Smooth muscle cell (in vitro differentiated cells): ENCODE measurements at regions not wholly inside any gene's neighbourhood (a gene's known extent, or its start where the extent isn't known, plus 50 kb on each side); places are given as distances from the start of the nearest gene placed in this dataset.
"Not testable (repeated sequence)": the region's sequence is repeated elsewhere in the genome, so short reads cannot be mapped to it uniquely, and the experiment has no call there.

Experiments
- DNase-seq: peaks from one replicate; lab custom pipeline; 2025; ENCODE audit not compliant: unreplicated experiment; lab: John Stamatoyannopoulos, UW
- H2AFZ ChIP-seq: fragments of 200-600 bp; sonication (generic); 2 replicates; pipeline ENCODE4 v1.6.0; 2016; ENCODE audit warnings: antibody characterized with exemption, low read depth, mild to moderate bottlenecking
- H3F3A ChIP-seq: fragments of 200-600 bp; sonication (generic); 2 replicates; pipeline ENCODE4 v1.6.0; 2017; ENCODE audit warnings: antibody characterized with exemption, low read depth
- H3K27ac ChIP-seq: fragments of 200-600 bp; sonication (generic); 2 replicates; pipeline ENCODE4 v1.5.1; 2016; ENCODE audit warnings: low read depth, mild to moderate bottlenecking
- H3K27me3 ChIP-seq: fragments of 200-600 bp; sonication (generic); 2 replicates; pipeline ENCODE4 v1.6.1; 2016; ENCODE audit warnings: low read depth, mild to moderate bottlenecking
- H3K36me3 ChIP-seq: fragments of 200-600 bp; sonication (generic); 2 replicates; pipeline ENCODE4 v1.5.1; 2016; ENCODE audit warnings: low read depth
- H3K4me1 ChIP-seq: fragments of 200-600 bp; sonication (generic); 2 replicates; pipeline ENCODE4 v1.5.1; 2016; ENCODE audit warnings: low read depth
- H3K4me2 ChIP-seq: fragments of 200-600 bp; sonication (generic); 2 replicates; pipeline ENCODE4 v1.6.0; 2016; ENCODE audit warnings: mild to moderate bottlenecking
- H3K4me3 ChIP-seq: fragments of 200-600 bp; sonication (generic); 2 replicates; pipeline ENCODE4 v1.5.1; 2016; ENCODE audit warnings: mild to moderate bottlenecking
- H3K79me2 ChIP-seq: fragments of 200-600 bp; sonication (generic); 2 replicates; pipeline ENCODE4 v1.6.0; 2016; ENCODE audit warnings: low read depth, mild to moderate bottlenecking
- H3K9ac ChIP-seq: fragments of 200-600 bp; sonication (generic); 2 replicates; pipeline ENCODE4 v1.6.0; 2016; ENCODE audit warnings: low read depth
- H3K9me3 ChIP-seq: fragments of 200-600 bp; sonication (generic); replicated peaks from 2 replicates; pipeline ENCODE4 v1.5.1; 2016; ENCODE audit warnings: low read depth
- H4K20me1 ChIP-seq: fragments of 200-600 bp; sonication (generic); 2 replicates; pipeline ENCODE4 v1.6.0; 2016; ENCODE audit warnings: low read depth
- whole genome bisulfite sequencing: methylation state at CpG from one replicate; pipeline ENCODE4 v1.1.7; 2016; ENCODE audit warnings: low lambda C conversion rate; 5-methylcytosine and 5-hydroxymethylcytosine counted together
- TF ChIP-seq, protein P1 (sequence below): fragments of 200-600 bp; sonication (generic); IDR thresholded peaks from 2 replicates; pipeline ENCODE4 v1.5.1; 2017; ENCODE audit warnings: borderline replicate concordance, mild to moderate bottlenecking, antibody characterized with exemption; ENCODE audit not compliant: insufficient read depth, poor library complexity, severe bottlenecking

DNA sequence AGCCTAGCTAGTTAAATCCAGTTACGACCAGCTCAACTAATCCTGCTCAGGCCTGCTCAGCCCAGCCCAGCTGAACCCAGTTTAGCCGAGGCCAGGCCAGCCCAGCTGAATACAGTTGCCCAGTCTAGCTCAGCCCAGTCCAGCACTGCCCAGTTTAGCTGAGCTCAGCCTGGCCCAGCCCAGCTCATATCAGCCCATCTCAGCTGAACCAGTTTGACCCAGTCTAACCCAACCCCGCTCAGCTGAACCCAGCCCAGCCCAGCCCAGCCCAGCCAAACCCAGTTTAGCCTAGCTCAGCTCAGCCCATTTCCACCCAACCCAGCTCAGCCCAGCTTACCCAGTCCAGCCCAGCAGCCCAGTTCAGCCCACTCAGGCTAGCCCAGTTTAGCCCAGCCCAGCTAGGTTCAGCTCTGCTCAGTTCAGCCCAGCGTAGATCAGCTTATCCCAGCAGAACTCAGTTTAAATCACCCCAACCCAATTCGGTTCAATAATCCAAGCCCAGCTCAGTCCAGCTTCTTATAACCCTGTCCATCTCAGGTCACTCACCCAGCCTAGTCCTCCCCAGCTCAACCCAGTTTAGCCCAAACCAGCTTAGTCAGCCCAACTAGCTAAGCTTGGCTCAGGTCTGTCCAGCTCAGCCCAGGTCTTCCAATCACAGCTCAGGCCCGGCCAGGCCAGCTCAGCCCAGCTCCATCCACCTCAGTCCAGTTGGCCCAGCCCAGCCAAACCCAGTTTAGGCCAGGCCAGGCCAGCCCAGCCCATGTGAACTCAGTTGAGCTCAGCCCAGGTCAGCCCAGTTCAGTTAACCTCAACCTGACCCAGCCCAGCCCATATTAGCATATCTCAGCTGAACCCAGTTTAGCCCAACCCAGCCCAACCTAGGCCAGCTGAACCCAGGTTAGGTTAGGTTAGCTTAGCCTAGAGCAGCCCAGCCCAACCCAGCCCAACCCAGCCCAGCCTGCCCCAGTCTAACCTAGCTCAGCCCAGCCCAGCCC, 76.7 kb downstream of the TMEM121 start:
- no peak overlapping the region for H2AFZ ChIP-seq
- no peaks in the 10 kb centered on the region for H3K27me3 ChIP-seq
- H4K20me1 ChIP-seq = no peaks in the 10 kb centered on the region
- no peaks in the 10 kb centered on the region for H3K4me1 ChIP-seq
- TF ChIP-seq, protein P1, sequence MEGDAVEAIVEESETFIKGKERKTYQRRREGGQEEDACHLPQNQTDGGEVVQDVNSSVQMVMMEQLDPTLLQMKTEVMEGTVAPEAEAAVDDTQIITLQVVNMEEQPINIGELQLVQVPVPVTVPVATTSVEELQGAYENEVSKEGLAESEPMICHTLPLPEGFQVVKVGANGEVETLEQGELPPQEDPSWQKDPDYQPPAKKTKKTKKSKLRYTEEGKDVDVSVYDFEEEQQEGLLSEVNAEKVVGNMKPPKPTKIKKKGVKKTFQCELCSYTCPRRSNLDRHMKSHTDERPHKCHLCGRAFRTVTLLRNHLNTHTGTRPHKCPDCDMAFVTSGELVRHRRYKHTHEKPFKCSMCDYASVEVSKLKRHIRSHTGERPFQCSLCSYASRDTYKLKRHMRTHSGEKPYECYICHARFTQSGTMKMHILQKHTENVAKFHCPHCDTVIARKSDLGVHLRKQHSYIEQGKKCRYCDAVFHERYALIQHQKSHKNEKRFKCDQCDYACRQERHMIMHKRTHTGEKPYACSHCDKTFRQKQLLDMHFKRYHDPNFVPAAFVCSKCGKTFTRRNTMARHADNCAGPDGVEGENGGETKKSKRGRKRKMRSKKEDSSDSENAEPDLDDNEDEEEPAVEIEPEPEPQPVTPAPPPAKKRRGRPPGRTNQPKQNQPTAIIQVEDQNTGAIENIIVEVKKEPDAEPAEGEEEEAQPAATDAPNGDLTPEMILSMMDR = no peak
- H3K4me3 ChIP-seq = no peak overlapping the region
- no peak overlapping the region for H3K4me2 ChIP-seq
- H3K27ac ChIP-seq = no peak overlapping the region
- H3K9me3 ChIP-seq = no peaks in the 10 kb centered on the region
- WGBS = 76% methylated on average over 6 of the region's 6 CpGs
- no peaks in the 10 kb centered on the region for H3K36me3 ChIP-seq
- H3F3A ChIP-seq = no peaks in the 10 kb centered on the region
- no peaks in the 10 kb centered on the region for H3K79me2 ChIP-seq
- no peak overlapping the region for H3K9ac ChIP-seq
- no peak for DNase-seq

DNA sequence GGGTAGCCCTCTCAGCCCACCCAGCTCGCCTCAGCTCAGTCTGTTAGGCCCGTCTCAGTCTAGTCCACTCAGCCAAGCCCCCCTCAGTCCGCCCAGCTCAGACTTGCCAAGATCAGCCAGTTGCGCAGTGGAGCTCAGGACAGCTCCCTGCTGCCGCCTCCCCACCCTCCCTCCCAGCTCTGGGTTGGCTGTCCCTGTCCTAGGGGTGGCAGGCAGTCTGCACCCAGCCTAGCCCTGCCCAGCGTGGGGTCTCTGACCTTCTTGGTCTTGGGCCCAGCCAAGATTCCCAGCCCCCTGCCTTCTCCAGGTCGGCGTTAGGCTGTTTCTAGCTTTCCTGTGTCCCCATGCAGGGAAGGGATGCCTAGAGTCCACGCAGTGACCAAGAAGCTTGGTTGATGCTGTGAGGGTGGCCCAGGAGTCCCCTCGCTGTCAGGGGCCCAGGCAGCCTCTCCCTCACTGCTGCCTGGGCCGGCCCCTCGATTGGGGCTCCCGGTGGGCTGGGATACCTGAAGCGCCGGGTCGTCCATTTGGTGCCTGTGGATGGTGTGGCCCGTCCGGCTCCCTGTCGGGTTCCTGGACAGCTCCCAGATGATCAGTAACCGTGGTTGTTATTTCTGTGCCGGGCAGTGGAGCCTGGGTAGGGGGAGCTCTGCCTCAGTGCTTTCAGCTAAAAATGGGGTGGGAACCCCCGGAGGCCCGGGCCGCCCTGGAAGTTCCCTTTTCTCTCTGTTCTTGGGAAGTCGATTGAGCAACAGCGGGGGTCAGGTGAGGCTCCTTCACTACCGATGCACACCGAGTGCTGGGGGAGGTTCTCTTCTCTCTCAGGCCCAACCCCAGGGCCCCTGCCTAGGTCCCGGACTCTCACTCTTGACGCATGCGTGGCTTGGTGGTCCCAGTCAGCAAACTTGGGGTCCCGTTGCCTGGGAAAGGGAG, 78.4 kb downstream of the TMEM121 start:
- H3K27me3 ChIP-seq, H4K20me1 ChIP-seq, H3K4me1 ChIP-seq, H3K9ac ChIP-seq, H2AFZ ChIP-seq, H3K79me2 ChIP-seq, H3K27ac ChIP-seq, H3K36me3 ChIP-seq, H3K4me2 ChIP-seq, H3F3A ChIP-seq, DNase-seq, H3K9me3 ChIP-seq, H3K4me3 ChIP-seq: not testable (repeated sequence)
- 90% methylated on average over 27 of the region's 32 CpGs for WGBS

GRCh38 chr14:105605464-105606304, 79.3 kb downstream of the TMEM121 start:
- H3F3A ChIP-seq = no peaks in the 10 kb centered on the region
- no peaks in the 10 kb centered on the region for H3K9me3 ChIP-seq
- DNase-seq = no peak
- WGBS = 82% methylated on average over 24 of the region's 24 CpGs
- no peaks in the 10 kb centered on the region for H3K79me2 ChIP-seq
- H4K20me1 ChIP-seq = no peaks in the 10 kb centered on the region
- no peaks in the 10 kb centered on the region for H3K36me3 ChIP-seq
- no peak overlapping the region for H3K27ac ChIP-seq
- no peak overlapping the region for H2AFZ ChIP-seq
- H3K4me3 ChIP-seq = no peak overlapping the region
- TF ChIP-seq, protein P1 = no peak
- no peaks in the 10 kb centered on the region for H3K27me3 ChIP-seq
- H3K4me2 ChIP-seq = no peak overlapping the region
- H3K4me1 ChIP-seq = no peaks in the 10 kb centered on the region
- H3K9ac ChIP-seq = no peak overlapping the region

- DNase-seq, H3K4me2 ChIP-seq, H2AFZ ChIP-seq, H3K4me3 ChIP-seq, H3K9me3 ChIP-seq, H3K79me2 ChIP-seq, H3K36me3 ChIP-seq, H3F3A ChIP-seq, H3K27ac ChIP-seq, H3K9ac ChIP-seq, H3K4me1 ChIP-seq, H3K27me3 ChIP-seq, H4K20me1 ChIP-seq: not testable (repeated sequence)
- 78% methylated on average over 14 of the region's 15 CpGs for whole genome bisulfite sequencing
Measured at GRCh38 chr14:105606305-105606975, 80.1 kb downstream of the TMEM121 start.

DNA sequence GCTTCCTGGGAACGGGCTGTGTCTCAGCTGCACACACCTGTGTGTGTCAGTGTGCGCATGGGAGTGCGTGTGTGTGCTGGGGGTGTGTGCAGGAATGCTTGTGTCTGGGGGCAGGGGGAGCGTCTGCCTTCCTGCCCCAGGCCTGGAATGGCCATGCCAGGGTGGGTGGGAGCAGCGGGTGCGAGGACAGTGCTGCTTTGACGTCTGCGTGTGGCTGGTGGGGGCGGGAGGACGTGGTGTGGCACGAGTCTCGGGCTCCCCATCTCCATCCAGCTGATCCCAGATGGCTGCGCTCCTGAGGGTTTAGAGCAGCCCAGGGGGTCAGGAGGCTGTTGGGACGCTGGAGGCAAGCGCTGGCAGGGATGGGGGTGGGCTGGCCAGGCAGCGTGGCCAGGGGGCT, 80.6 kb downstream of the TMEM121 start:
- H4K20me1 ChIP-seq, H3K79me2 ChIP-seq, H3K36me3 ChIP-seq, H2AFZ ChIP-seq, H3K9me3 ChIP-seq, H3K9ac ChIP-seq, H3F3A ChIP-seq, H3K27ac ChIP-seq, H3K4me2 ChIP-seq, H3K4me1 ChIP-seq, DNase-seq, H3K4me3 ChIP-seq, H3K27me3 ChIP-seq: not testable (repeated sequence)
- WGBS = 85% methylated on average over 9 of the region's 16 CpGs

DNA sequence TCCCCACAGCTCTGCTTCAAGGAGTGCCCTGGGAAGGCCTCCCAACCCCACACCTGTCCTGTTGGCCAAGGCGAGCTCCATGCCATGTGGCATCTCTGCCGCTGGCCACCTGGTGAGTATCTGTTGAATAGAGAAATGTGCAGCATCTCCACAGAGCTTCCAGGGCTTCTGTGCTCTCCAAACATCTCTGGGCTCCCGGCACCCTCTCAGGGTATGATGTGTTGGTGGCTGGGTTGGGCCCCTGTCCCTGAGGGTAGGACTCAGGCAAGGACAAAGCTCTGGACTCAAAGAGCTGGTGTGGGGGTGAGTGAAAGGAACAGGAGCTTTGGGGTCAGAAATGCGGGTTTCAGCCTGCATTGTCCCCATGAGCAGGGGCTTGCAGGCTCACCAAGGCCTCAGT, 88.6 kb downstream of the TMEM121 start:
- H3K9me3 ChIP-seq = peaks cover 11% of the 10 kb centered on the region
- H3K27ac ChIP-seq, H3K79me2 ChIP-seq, H3K9ac ChIP-seq, H3K27me3 ChIP-seq, H3K4me2 ChIP-seq, H2AFZ ChIP-seq, H4K20me1 ChIP-seq, H3K4me3 ChIP-seq, H3K4me1 ChIP-seq, DNase-seq, H3F3A ChIP-seq, H3K36me3 ChIP-seq: not testable (repeated sequence)
- WGBS = 54% methylated on average over 3 of the region's 4 CpGs
